Keratinocyte (primary cell): ENCODE measurements at regions not wholly inside any gene's neighbourhood (a gene's known extent, or its start where the extent isn't known, plus 50 kb on each side); places are given as distances from the start of the nearest gene placed in this dataset.

ENCODE experiments used
- DNase-seq: peaks from one replicate; pipeline ENCODE4 v3.0.0-alpha.2; 2011; ENCODE audit warnings: low read depth, missing footprints, low spot score
- FAIRE-seq: peaks from 2 replicates; lab custom pipeline; 2011; peaks lifted over from hg19 to GRCh38; lab: Jason Lieb, UNC
- H2AFZ ChIP-seq: 2 replicates; pipeline ENCODE4 v1.6.0; 2012; ENCODE audit warnings: low read length, control low read depth, inconsistent platforms; ENCODE audit not compliant: control insufficient read depth
- H3K27ac ChIP-seq: 2 replicates; pipeline ENCODE4 v1.5.1; 2011; ENCODE audit warnings: low read length; ENCODE audit not compliant: control insufficient read depth, insufficient read depth
- H3K27me3 ChIP-seq: 3 replicates; pipeline ENCODE4 v1.6.0; 2011; ENCODE audit warnings: low read length; ENCODE audit not compliant: control insufficient read depth, insufficient read depth; ENCODE audit errors: extremely low read depth
- H3K36me3 ChIP-seq, 2 experiments: 2 replicates in 1 of 2; 3 replicates in 1 of 2; pipeline ENCODE4 v1.5.1; 2011; ENCODE audit warnings: low read length in 2 of 2, mild to moderate bottlenecking in 1 of 2; ENCODE audit not compliant: control insufficient read depth in 2 of 2, insufficient read depth in 2 of 2; ENCODE audit errors: extremely low read depth in 1 of 2
- H3K4me1 ChIP-seq: 3 replicates; pipeline ENCODE4 v1.5.1; 2011; ENCODE audit warnings: low read length; ENCODE audit not compliant: control insufficient read depth, insufficient read depth; ENCODE audit errors: extremely low read depth
- H3K4me2 ChIP-seq: 3 replicates; pipeline ENCODE4 v1.6.0; 2011; ENCODE audit warnings: low read depth, low read length; ENCODE audit not compliant: control insufficient read depth, insufficient read depth; ENCODE audit errors: extremely low read depth
- H3K4me3 ChIP-seq, 3 experiments: fragments of 200-600 bp in 1 of 3; sonication (generic) in 1 of 3; 2 replicates in 2 of 3; 3 replicates in 1 of 3; pipeline ENCODE4 v1.5.1; 2011 to 2016; ENCODE audit warnings: low read length in 3 of 3, mild to moderate bottlenecking in 3 of 3, control low read depth in 2 of 3, inconsistent platforms in 1 of 3, low read depth in 1 of 3, mixed read lengths in 1 of 3, mixed run types in 1 of 3, moderate library complexity in 1 of 3; ENCODE audit not compliant: control insufficient read depth in 2 of 3, insufficient read depth in 2 of 3; ENCODE audit errors: extremely low read depth in 1 of 3
- H3K79me2 ChIP-seq: 2 replicates; pipeline ENCODE4 v1.6.0; 2012; ENCODE audit warnings: low read length; ENCODE audit not compliant: control insufficient read depth, insufficient read depth
- H3K9ac ChIP-seq: 3 replicates; pipeline ENCODE4 v1.6.0; 2011; ENCODE audit warnings: low read length; ENCODE audit not compliant: control insufficient read depth, insufficient read depth; ENCODE audit errors: extremely low read depth
- H3K9me1 ChIP-seq: 3 replicates; pipeline ENCODE4 v1.6.0; 2011; ENCODE audit warnings: low read length; ENCODE audit not compliant: control insufficient read depth, insufficient read depth; ENCODE audit errors: extremely low read depth
- H3K9me3 ChIP-seq: 2 replicates; pipeline ENCODE4 v1.5.1; 2012; ENCODE audit warnings: low read depth, low read length; ENCODE audit not compliant: control insufficient read depth
- H4K20me1 ChIP-seq: 3 replicates; pipeline ENCODE4 v1.6.0; 2011; ENCODE audit warnings: low read length; ENCODE audit not compliant: control insufficient read depth, insufficient read depth; ENCODE audit errors: extremely low read depth
- CTCF ChIP-seq, 3 experiments: IDR thresholded peaks in 1 of 3; conservative IDR thresholded peaks in 1 of 3; optimal IDR thresholded peaks in 1 of 3; 2 replicates in 2 of 3; 3 replicates in 1 of 3; pipeline versions ENCODE3 to v1.5.1; 2011; ENCODE audit warnings: low read length in 3 of 3, mild to moderate bottlenecking in 3 of 3, moderate library complexity in 2 of 3, control low read depth in 1 of 3, inconsistent platforms in 1 of 3; ENCODE audit not compliant: insufficient read depth in 2 of 3; ENCODE audit errors: extremely low read depth in 1 of 3
- EZH2 ChIP-seq: IDR thresholded peaks from one replicate; pipeline ENCODE4 v1.6.1; 2012; ENCODE audit warnings: inconsistent platforms, mild to moderate bottlenecking, low read length, moderate library complexity
- dilution Hi-C: fragments of 300-500 bp; cut with MboI; formaldehyde crosslinking; loops from one replicate; pipeline ENCODE4 v1.7.0; 2020; ENCODE audit warnings: low sequenced_read_pairs; ENCODE audit not compliant: extremely low pct_ligation_motif_present

GRCh38 chr6:68235326-68235784, 399.7 kb upstream of the ADGRB3 start:
- no peaks in the 10 kb centered on the region for H3K36me3 ChIP-seq
- no peaks in the 10 kb centered on the region for H3K79me2 ChIP-seq
- H3K4me2 ChIP-seq, result no peak overlapping the region
- DNase-seq, result no peak
- H3K27ac ChIP-seq, result no peak overlapping the region
- H3K4me3 ChIP-seq, result no peak overlapping the region
- dilution Hi-C loops, result no loop called here
- no peak overlapping the region for H2AFZ ChIP-seq
- H3K4me1 ChIP-seq, result no peaks in the 10 kb centered on the region
- FAIRE-seq, result no peak
- H3K9ac ChIP-seq, result no peak overlapping the region
- H3K27me3 ChIP-seq, result no peaks in the 10 kb centered on the region
- H3K9me1 ChIP-seq, result no peaks in the 10 kb centered on the region
- H4K20me1 ChIP-seq, result no peaks in the 10 kb centered on the region
- no peaks in the 10 kb centered on the region for H3K9me3 ChIP-seq
- TF ChIP-seq EZH2, result no peak
- no peak for TF ChIP-seq CTCF (optimal IDR thresholded peaks at IDR 0.05 in 1 of 3, IDR thresholded peaks at IDR 0.05 in 1 of 3, conservative IDR thresholded peaks at IDR 0.05 in 1 of 3; ENCODE audit: extremely low read depth in 1 of 3, insufficient read depth in 2 of 3, low read length in 3 of 3)

- no peak overlapping the region for H3K27ac ChIP-seq
- no peaks in the 10 kb centered on the region for H3K4me1 ChIP-seq
- H3K79me2 ChIP-seq, result no peaks in the 10 kb centered on the region
- FAIRE-seq, result no peak
- dilution Hi-C loops, result no loop called here
- no peaks in the 10 kb centered on the region for H4K20me1 ChIP-seq
- TF ChIP-seq EZH2 (no peak), CTCF (optimal IDR thresholded peaks at IDR 0.05 in 1 of 3, IDR thresholded peaks at IDR 0.05 in 1 of 3, conservative IDR thresholded peaks at IDR 0.05 in 1 of 3; ENCODE audit: extremely low read depth in 1 of 3, insufficient read depth in 2 of 3, low read length in 3 of 3) (no peak)
- H3K9me1 ChIP-seq, result no peaks in the 10 kb centered on the region
- H3K36me3 ChIP-seq, result no peaks in the 10 kb centered on the region
- no peak overlapping the region for H3K9ac ChIP-seq
- peaks cover 1% of the 10 kb centered on the region for H3K9me3 ChIP-seq
- no peak overlapping the region for H3K4me2 ChIP-seq
- H3K27me3 ChIP-seq, result no peaks in the 10 kb centered on the region
- H3K4me3 ChIP-seq, result no peak overlapping the region
- DNase-seq, result no peak
- H2AFZ ChIP-seq, result no peak overlapping the region
These were observed 401.5 kb upstream of the ADGRB3 start for GRCh38 chr6:68233623-68234022.
